ENCODE measurements at regions not wholly inside any gene's neighbourhood (a gene's known extent, or its start where the extent isn't known, plus 50 kb on each side); places are given as distances from the start of the nearest gene placed in this dataset.
"Not testable (repeated sequence)": the region's sequence is repeated elsewhere in the genome, so short reads cannot be mapped to it uniquely, and the experiment has no call there.

DNA sequence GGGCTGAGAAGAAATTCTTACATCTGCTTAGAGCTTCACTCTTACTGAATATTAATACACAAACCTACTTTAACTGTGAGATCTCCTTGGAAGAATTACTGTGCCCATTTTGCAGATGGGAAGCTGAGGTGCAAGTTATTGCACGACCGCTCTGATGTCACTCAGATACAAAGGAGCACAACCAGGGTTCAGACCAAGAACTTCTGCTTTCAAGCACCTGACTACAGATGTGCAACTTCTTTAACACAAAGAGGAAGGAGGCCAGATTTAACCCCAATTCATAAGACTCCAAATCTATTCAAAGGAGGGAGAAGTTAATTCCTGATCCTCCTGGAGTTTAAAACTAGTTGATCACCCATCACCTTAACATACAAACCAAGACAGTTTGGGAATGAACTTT, 232.6 kb downstream of the VRK1 start:
- DNase-seq (ENCODE audit: low spot score): no peak

DNA sequence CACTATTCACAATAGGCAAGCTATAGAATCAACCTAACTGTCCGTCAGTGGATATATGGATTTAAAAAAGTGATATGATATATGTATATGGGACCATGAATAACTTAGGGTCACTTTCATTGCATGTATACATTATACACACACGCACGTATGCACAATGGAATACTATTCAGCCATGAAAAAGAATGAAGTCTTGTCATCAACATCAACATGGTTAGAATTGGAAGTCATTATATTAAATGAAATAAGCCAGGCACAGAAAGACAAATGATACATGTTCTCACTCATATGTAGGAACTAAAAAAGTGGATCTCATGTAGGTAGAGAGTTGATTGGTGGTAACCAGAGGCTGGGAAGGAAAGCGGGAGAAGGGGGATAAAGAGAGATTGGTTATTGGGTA, 234.3 kb downstream of the VRK1 start:
- no peak for DNase-seq (ENCODE audit: low spot score)

DNA sequence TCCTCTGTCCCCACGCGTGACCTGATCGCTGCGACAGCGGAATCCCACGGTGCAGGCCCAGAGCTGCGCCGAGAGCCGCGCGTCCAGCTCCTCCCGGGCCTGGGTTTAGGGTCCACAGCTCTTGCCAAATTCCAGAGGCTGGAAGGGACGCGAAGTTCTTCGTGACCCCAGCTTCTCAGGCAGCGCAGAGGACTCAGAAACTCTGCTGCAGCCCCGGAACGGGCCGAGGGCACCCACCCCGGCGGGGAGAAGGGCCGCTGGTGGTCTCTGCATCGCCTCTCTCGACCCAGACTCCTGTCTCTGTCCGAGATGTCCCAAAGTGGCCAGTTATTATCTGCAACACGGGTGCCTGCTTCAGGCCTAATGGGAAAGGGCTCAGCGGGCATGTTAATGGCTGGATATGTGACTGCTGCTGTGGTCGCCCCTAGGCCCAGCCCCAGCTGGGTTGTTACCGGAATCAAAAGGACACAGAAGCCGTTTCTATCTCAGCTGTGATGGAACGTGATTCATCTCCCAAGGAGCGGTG, 236.4 kb downstream of the VRK1 start:
- no peak for DNase-seq (ENCODE audit: low spot score)

DNA sequence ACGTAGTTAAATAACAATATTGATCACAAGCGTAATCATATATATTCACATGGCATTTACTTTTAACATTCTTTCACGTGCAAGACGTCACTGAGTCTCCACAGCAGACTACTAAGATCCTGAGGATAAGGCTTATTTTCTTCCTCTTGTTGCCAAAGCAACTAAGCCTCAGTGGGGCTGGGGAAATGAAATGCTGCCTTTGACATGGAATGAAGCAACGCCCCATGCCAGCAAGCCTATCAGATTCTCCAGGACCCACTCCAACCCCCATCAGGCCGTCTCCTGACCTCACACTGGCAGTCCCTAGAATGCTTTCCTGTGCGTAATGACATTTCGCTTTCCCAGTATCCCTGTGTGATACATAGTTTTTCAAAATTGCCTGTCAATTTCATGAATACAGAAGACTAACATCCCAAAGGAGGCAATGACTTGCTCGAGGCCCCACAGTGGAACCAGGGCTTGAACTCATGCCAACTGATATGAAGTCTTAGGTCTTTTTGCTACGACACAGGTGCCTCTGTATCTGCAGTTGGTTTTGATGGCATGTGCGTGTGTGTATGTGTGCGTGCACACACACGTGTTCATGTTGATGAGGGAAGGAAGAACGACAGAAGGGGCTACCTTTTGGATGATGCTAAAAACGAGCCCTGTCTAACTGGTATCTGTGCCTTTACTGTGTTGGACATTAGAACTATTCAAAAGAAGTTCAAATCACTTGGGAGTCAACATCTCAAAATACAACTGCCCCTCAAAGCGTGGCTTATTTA, 239.1 kb downstream of the VRK1 start:
- no peak for DNase-seq (ENCODE audit: low spot score)

DNA sequence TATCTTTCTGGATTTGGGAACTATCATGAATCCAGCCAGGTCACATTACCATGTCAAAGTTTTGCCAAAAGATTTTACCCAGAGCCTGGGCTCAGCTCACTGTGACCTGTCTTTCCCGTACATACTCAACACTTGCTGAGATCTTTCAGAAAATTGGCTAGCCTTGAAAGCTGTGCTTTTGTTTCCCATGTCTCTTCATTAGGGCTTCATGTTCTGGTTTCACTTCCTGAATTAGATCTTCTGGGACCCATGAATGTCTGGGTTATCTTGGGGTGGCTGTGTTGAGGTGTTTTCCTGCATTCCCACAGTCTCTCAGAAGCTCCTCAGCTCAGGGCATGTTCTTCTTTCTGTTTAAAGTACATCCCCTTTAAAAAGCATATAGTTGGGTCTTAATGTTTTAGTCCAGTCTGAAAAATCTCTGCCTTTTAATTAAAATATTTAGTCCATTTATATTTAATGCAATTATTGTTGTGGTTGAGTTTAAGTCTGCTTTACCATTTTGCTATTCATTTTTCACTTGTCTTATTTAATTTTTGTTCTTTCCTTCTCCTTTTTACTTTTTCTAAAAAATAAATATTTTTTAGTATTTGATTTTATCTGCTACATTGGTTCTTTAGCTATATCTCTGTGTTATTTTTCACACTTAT, 242.7 kb downstream of the VRK1 start:
- DNase-seq (ENCODE audit: low spot score): no peak

DNA sequence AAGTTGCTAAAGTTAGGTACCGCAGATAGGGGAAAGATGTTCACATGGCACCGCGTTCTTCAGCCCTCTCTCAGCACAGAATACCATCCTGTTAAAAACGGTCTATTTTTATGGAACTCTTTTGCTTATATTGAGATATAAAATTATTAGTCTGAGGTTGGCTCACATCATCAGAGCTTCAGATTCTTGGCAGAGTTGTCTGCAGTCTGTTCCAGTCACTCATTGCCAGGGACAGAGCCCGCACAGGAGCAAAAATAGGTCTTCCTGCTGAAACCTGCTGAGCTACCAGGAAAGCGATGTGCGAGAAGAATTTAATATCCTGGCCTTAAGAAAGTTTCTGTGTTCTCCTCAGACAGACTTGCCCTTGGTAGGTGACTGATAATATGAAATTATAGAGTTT, 249.8 kb downstream of the VRK1 start:
- no peak for DNase-seq (ENCODE audit: low spot score)

DNA sequence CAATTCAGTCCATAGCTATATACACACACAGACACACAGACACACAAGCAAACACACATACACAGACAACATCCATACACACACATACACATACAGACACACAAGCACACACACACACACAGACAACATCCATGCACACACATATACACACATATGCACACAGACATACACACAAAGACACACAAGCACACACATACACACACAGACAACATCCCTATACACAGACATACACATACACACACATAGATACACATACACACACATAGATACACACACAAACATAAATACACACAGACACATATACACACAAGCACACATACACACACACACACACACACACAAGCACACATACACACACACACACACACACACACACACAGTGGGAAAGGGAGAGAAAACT, 254.8 kb downstream of the VRK1 start:
- DNase-seq (ENCODE audit: low spot score): no peak

DNA sequence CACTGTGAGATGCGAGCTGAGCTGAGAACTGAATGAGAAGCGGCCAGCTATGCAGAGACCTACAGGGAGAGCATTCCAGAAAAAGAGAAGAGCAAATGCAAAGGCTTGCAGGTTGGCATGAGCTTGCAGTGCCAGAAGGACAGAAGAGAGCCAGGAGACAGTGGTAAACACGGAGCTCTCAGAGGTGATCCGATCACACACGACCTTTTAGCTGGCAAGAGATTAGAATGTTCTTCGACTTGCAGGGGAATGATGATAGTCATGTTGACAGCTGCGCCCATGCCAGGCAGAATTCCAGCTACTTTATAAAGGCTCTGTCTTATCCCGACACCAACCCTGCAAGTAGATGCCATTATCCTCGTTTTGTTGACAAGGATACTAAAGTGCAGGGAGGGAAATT, 256.8 kb downstream of the VRK1 start:
- DNase-seq (ENCODE audit: low spot score): no peak

DNA sequence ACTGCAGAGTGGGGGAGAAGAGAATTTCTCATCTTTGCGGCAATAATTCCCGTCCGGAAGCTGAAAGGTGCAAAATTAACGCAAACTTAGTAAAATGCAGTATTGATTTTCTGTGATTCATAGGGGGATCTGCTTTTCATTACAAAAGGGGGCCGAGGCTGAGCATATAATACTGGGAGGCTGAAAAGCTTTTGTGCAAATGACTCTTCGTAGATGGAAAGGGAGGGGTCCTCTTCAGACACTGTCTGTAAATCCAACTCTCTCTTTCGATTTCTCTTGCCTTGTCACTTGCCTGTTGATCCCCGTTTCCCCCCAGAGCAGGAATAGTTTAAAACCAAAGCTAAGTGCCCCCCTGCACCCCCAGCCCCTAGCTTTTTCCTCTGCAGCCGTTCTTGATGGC, 258.2 kb downstream of the VRK1 start:
- DNase-seq (ENCODE audit: low spot score): no peak

DNA sequence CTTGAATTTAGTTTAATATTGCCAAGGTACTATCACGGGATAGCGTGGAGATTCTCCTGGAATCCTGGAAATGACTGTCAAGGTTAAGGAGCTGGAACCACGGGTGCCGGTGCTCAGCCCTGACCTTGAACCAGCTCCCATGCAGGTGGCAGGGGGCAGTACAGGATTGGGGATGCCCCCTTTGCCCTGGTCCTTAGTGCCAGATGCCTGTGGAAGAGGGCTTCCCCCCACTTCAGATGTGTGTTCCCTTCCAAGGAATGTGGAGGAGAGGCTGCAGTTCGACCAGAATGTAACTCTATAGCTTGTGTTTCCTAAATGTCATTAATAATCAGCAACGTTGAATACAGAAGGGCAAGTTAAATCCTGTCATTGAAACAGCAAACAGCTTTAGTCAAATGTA, 258.9 kb downstream of the VRK1 start:
- no peak for DNase-seq (ENCODE audit: low spot score)

DNA sequence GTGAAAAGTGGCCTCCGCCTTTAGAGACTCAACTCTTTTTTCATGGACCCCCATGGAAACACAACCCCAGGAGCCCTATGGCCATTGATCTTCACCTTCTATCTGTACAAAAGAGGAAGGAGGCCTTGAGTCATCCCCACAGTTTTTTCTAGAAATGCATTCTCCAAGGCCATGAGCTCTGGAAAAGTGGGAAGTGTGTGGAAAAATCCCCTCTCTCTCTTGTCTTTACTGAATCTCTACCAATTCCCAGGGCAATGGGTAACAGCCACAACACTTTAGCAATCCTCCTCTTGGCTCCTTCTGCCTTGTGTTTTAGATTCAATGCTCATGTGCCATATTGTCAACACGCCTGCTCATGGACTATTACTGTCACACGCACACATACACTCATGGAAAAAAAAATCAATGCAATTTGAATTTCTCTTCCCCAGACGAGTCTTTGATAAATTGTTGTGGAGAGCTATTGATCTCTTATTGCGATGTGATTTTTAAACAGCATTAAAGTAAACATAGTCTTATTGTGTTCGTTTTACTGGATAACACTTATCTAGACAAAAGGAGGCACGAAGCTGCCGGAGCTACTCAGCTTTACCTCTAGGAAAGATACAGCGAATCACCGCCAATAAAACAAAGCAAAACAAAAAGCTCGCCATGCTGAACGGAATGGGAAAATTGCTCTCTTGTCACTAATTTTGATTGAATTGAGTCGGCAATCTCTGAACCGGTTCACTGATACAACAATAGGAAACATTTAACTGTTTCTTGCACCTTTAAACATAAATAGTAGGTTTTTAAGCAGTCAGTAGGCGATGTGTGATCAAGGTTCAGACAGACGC, 260.3 kb downstream of the VRK1 start:
- no peak for DNase-seq (ENCODE audit: low spot score)

DNA sequence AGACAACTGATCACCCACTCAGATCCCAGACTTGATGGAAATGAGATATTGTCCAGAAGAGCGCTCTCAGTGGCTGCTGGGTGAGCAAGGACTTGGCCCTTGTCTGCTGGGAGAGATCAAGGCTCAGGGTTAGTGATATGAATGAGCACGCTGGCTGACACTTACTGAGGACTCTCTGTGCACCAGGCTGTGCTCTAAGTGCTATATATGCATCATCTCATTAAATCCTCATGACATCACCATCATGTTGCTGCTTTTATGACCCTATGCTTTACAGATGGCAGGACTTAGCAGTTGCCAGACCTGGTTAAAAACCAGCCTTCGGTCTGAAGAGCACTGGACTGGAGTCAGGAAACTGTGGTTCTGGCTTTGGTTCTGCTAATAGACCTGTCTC, 260.9 kb downstream of the VRK1 start:
- DNase-seq (ENCODE audit: low spot score): no peak

DNA sequence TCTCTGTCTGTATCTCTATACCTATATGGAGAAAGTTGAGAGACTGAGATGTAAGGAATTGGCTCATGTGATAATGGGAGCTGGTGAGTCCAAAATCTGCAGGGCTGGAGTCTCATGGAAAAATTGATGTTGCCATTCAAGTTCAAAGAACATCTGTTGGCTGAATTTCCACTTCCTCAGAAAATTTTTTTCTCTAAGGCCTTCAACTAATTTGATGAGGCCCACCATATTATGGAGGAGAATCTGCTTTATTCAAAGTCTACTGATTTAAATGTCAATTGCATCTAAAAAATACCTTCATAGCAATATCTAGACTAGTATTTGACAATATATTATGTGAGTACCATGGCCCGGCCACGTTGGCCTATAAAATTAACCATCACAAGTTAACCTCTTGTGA, 261.4 kb downstream of the VRK1 start:
- DNase-seq (ENCODE audit: low spot score): no peak

DNA sequence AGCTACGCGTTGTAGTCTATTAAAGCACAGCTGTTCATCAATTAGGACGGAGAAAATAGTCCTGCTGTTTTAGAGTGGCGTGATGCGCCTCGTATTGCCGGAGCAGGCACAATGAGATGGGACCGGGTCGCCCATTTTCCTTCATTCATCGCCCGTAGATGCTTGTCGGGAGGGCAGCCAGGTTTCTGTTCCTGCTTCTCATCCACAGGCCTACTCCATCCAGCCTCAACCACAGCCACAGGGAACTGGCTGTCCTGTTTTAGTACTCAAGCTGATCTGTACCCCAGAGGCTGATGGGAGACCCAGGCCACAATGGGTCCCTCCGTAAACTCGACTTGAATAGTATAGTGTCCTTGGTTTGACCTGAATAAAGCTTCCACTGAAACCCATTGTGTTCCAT, 264.0 kb downstream of the VRK1 start:
- DNase-seq (ENCODE audit: low spot score): no peak

DNA sequence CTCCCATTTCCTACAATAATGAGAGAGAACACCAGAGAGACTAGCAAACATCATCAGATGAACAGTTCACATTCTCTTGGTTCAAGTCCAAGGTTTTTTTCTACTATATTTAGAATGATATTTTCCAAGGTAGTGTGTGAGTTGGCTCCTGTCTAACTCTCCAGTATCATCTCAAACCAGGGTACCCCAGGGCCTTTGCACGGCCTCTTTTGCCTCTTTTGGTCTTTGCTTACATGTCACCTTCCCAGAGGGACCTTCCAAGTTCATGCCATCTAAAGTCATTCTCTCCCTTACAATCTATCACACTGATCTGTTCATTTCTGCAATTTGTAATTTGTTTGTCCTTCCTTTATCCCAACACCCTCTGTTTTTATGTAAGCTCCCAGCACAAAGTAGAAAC, 264.5 kb downstream of the VRK1 start:
- DNase-seq (ENCODE audit: low spot score): no peak

DNA sequence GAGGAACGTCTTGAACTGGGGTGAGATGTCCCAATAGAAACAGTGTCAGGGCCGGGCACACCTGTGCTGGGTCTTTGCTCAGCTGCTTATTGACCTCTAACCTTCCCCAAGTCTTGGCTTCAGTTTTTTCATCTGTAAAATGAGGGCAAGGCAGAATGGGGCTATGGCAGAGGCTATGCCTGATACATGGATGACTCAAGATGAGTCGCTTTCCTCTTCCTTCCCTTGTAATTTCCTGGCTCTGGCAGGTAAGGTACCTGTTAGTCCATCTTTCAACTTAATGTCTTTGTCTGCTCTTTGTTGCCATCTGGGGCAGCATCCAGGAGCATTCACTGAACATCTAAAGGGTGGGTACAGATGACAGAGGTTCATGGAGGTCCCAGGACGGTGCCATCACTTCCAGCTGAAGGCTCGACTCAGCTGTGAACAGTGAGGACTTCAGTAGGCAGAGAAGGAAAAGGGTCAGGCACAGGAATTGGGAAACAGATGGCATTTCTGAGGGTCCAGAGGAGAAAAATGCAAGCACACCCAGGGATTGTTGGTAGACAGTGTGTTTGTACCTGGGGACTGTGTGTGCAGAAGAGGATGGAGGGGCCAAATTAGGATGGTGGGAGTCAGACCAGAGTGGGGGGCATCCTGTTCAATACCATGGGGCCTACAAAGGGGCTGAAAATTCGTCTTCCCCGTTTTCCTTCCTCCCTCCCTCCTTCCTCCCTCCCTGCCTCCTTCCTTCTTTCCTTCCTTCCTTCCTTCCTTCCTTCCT, 268.3 kb downstream of the VRK1 start:
- DNase-seq (ENCODE audit: low spot score): no peak

DNA sequence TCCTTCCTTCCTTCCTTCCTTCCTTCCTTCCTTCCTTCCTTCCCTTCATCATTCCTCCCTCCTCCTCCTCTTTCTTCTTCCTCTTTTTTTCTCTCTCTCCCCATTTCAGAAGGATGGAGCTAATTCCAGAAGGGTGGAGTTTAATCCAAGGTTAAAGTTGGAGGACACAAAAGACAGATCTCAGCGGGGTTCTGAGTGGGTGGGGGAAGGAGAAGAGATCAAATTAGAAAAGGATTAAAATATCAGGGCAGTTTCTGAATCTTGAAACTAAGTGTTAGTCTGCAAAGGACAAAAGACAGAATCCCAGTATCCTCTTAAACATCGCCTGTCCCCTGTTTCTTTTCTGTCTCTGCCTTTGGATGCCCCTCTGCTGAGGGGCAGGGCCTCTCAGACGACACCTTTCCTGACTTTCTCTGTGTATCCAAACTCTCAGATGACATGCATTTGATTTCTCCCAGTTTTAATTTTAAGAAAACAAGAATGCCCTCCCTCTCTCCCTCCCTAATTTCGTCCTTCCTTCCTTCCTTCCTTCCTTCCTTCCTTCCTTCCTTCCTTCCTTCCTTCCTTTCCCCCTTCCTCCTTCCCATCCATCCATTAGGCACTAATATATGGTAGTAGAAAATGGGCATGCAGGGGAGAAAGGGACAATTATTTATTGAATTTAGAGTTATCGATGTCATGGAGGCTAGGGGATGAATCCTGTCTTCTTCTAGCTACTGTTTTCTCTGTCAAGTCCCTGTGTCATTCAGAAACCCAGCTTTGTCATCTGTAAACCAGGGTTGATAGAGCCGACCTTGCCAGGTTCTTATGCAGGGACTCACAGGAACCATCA, 269.1 kb downstream of the VRK1 start:
- no peak for DNase-seq (ENCODE audit: low spot score)

DNA sequence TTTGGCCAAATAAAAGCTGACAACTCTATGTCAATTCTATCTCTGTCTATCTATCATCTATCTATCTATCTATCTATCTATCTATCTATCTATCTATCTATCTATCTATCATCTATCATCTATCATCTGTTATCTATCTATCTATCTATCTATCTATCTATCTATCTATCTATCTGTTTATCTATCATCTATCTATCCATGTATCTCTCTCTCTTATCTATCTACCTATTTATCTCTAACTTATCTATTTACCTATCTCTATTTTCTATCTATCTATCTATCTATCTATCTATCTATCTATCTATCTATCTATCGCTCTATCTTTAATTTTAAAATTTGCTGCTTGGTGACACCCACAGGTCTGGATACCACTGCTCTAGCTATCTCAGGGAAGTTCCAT, 271.1 kb downstream of the VRK1 start:
- not testable (repeated sequence) for DNase-seq (ENCODE audit: low spot score)

DNA sequence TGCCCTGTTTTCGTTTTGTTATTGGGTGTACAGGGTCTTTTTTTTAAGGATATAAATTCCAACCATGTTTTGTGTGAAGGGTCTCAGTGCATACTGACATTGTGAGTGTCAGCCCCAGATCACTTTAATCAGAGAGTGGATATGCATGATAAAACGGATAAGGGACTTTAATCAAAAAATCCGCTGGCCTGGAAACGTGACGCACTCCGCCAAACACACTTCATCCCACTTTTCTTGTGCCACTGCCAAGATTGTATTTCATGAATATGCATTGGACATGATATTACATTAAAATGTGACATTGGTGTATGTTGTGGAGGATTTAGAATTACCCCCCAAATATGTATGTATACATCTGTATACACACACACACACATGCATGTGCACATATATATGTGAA, 273.1 kb downstream of the VRK1 start:
- DNase-seq (ENCODE audit: low spot score): no peak

DNA sequence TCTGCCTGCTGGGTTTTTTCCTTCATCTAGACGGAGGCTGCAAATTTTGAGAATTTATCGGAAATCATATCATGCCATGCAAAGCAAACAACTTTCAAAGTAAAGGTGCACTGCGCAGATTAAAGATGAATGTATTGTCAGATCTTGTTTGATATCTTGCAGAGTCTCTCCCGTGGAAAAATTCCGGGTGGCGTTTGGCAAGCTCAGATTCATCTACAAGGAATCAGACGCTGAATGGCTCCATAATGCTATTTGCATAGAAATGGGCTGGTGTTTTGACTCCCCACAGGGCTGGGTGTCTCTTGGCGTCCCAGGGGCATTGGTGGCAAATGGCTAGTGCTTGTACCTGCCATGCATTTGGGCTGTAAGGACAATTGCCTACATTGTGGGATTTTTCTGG, 274.0 kb downstream of the VRK1 start:
- DNase-seq (ENCODE audit: low spot score): no peak

DNA sequence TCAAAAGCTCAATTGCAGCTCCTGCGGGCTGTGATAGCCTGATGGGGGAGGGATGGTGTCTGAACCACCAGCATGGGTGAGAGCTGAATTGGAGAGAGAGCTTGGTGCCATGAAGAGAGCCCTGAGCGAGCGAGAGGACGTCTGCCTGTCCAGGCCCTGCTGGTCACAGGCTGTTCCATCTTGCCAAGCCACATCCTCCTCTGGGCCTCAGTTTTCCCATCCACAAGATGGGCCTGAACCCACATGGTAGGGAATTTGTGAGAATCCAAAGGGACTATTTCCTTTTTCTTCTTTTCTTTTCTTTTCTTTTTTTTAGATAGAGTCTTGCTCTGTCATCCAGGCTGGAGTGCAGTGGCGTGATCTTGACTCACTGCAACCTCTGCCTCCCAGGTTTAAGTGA, 276.4 kb downstream of the VRK1 start:
- DNase-seq (ENCODE audit: low spot score): no peak

Measured in ureter (tissue), 1 donor.